Fibroblast of villous mesenchyme (primary cell): ENCODE measurements at regions not wholly inside any gene's neighbourhood (a gene's known extent, or its start where the extent isn't known, plus 50 kb on each side); places are given as distances from the start of the nearest gene placed in this dataset.
A peak's percentile ranks its signal among the peaks of the same experiment; 100 is the strongest.

Experiments
- DNase-seq: peaks from one replicate; pipeline ENCODE4 v3.0.0-alpha.2; 2010; ENCODE audit warnings: low read depth
- H3K4me3 ChIP-seq: 2 replicates; pipeline ENCODE4 v1.5.1; 2011; ENCODE audit warnings: low read depth, mild to moderate bottlenecking, low read length
- CTCF ChIP-seq: IDR thresholded peaks from 2 replicates; pipeline ENCODE4 v1.5.1; 2012; ENCODE audit warnings: low read depth, mild to moderate bottlenecking, low read length; ENCODE audit not compliant: insufficient read depth

- no peak for DNase-seq
- no peak overlapping the region for H3K4me3 ChIP-seq
- TF ChIP-seq CTCF: no peak
These were observed 297.8 kb upstream of the ZNF32 start for GRCh38 chr10:43946445-43946844.

GRCh38 chr10:43945908-43946307 lies 297.2 kb upstream of the ZNF32 start:
- H3K4me3 ChIP-seq: no peak overlapping the region
- no peak for DNase-seq
- no peak for TF ChIP-seq CTCF

GRCh38 chr10:43945094-43945730 lies 296.5 kb upstream of the ZNF32 start:
- no peak for DNase-seq
- no peak overlapping the region for H3K4me3 ChIP-seq
- TF ChIP-seq CTCF: no peak

GRCh38 chr10:43944381-43945093 lies 295.9 kb upstream of the ZNF32 start:
- H3K4me3 ChIP-seq: no peak overlapping the region
- DNase-seq: peak; percentile 28
- TF ChIP-seq CTCF: no peak

- TF ChIP-seq CTCF: no peak
- DNase-seq: no peak
- H3K4me3 ChIP-seq: no peak overlapping the region
These were observed 295.2 kb upstream of the ZNF32 start for GRCh38 chr10:43943818-43944360.

- TF ChIP-seq CTCF: no peak
- no peak for DNase-seq
- no peak overlapping the region for H3K4me3 ChIP-seq
These were observed 294.6 kb upstream of the ZNF32 start for GRCh38 chr10:43943119-43943817.
